LNCaP clone FGC (cell line): ENCODE measurements at regions not wholly inside any gene's neighbourhood (a gene's known extent, or its start where the extent isn't known, plus 50 kb on each side); places are given as distances from the start of the nearest gene placed in this dataset.

ENCODE experiments used
- DNase-seq: peaks from one replicate; pipeline ENCODE4 v3.0.0-alpha.2; 2011; ENCODE audit warnings: low read depth
- H3K4me3 ChIP-seq: 2 replicates; pipeline ENCODE4 v1.5.1; 2011; ENCODE audit warnings: mild to moderate bottlenecking, low read depth, low read length, control low read depth
- TF ChIP-seq, protein P1 (sequence below): IDR thresholded peaks from 2 replicates; pipeline ENCODE4 v1.5.1; 2012; ENCODE audit warnings: mild to moderate bottlenecking; ENCODE audit not compliant: control insufficient read depth, insufficient read depth; ENCODE audit errors: extremely low read depth

DNA sequence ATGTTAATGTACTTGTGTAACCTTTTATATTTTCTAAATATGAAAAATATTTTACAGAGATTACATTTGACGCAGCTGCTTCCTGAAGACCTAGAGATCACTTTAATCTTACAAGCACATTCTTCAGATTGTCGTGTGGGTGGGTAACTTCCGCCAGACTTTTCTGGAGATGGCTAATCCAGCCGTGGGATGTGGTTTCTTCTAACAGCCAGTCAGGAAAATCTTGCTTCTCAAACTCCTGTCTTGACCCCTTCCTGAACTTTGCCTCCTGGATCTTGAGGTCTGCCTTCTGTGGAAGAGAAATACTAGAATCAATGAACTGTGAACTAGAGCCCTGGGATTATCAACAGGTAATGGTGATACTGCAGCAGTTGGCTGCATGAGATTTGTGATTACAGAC is 401.6 kb upstream of the TNP1 start:
- TF ChIP-seq, protein P1, sequence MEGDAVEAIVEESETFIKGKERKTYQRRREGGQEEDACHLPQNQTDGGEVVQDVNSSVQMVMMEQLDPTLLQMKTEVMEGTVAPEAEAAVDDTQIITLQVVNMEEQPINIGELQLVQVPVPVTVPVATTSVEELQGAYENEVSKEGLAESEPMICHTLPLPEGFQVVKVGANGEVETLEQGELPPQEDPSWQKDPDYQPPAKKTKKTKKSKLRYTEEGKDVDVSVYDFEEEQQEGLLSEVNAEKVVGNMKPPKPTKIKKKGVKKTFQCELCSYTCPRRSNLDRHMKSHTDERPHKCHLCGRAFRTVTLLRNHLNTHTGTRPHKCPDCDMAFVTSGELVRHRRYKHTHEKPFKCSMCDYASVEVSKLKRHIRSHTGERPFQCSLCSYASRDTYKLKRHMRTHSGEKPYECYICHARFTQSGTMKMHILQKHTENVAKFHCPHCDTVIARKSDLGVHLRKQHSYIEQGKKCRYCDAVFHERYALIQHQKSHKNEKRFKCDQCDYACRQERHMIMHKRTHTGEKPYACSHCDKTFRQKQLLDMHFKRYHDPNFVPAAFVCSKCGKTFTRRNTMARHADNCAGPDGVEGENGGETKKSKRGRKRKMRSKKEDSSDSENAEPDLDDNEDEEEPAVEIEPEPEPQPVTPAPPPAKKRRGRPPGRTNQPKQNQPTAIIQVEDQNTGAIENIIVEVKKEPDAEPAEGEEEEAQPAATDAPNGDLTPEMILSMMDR = no peak
- no peak for DNase-seq
- no peak overlapping the region for H3K4me3 ChIP-seq

DNA sequence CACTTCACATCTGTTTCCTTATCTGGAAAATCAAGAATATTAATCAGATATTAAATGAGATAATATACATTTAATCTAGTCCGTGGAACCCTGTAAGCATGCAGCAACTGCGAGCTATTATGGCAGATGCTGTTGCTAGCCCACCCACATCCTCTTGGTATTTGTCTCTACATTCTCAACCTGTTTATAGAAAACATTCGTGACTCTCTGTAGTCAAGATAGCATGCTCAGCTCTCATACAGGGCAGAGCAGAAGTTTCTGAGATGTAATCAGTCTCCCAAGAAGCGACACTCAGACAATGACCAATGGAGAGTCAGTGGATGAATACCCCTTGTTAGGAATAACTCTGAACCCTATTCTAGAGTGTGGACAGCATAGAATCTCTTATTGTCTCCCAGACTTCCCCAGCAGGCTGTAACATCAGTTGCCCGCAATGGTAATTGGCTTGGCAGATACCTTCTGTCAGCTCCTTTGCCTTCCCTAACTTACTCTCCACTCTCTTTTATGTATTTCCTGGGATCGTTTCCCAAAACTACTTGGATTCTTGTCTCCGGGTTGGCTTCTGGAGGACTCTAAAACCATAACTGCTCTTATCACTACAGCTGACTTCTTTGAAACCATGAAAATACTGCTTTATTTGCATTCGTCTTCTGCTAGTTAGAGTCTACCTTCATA is 400.7 kb upstream of the TNP1 start:
- TF ChIP-seq, protein P1 = no peak
- no peak for DNase-seq
- H3K4me3 ChIP-seq = no peak overlapping the region

DNA sequence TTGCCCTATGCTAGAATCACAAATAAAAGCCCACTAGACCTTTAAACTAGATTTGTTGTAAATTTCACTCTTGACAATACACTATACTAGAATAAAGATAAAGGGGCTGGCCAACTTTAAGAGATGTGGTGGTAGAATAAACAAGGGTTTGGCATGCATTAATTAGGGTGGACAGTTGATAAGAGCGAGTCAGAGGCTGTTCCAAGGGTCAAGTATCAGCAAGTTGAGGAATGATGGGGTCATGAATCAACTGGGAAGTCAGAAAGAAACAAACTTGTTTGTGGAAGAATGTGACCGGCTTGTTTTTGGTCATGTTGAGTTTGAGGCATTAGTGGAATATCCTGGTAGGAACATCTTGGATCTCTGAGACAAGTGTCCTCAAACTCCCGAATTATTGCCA is 398.3 kb upstream of the TNP1 start:
- DNase-seq = no peak
- no peak overlapping the region for H3K4me3 ChIP-seq
- TF ChIP-seq, protein P1 = no peak

DNA sequence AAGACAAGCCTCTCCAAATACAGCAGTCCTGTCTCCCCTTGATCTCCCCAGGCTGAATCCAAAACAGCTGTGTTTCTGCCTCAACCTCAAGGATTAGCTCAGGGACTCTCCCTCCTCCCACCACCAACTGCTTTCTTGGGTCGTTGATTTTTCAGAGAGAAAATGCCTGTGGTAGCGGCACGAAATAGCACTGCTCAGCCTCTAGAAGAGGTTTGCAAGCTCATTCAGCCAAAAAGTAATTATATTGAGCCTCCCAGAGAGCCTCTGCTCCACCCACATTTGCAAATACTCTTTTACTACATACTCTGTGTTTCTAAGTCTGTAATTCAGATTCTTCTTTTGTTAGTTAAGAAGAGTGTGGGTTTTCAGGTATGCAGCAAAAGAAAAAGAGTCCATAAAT is 396.4 kb upstream of the TNP1 start:
- TF ChIP-seq, protein P1 = no peak
- H3K4me3 ChIP-seq = no peak overlapping the region
- DNase-seq = no peak

DNA sequence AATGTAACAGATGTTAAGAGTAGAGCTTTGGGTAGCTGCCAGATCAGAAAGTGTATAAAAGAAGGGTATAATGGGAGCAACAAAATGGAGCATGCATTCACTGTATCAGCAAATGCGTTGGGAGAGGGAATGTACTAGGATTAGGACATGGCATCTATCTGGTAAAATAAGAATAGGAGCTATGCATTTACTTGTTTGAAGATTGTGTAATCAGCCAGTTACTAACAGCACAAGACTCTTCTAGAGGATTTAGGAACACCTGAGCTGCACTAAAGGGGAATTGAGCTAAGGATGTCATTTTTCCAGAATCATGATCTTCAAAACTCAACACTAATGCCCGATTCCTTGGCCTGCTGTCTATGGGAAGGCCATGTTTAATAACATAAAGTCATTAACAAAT is 394.2 kb upstream of the TNP1 start:
- TF ChIP-seq, protein P1 = no peak

DNA sequence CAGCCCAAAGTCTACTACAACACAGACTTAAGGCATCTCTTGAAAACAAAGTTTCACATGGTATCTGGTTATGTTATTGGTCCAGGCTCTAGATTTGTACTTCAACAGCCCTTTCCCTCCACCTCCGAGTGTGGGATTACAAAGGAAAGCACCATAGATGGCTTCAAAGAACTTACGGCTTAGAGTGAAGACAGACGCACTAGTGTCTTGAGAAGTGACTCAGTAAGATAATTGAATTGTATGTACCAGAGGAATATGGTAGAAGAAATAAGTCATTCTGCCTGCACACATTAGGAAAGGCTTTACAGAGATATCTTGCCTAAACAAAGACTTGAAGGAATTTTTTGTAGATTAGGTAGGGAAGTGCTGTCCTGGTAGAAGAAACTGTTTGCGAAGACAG is 392.3 kb upstream of the TNP1 start:
- TF ChIP-seq, protein P1 = no peak
- DNase-seq = no peak
- H3K4me3 ChIP-seq = no peak overlapping the region

More for the DNA sequence above, 394.2 kb upstream of the TNP1 start:
- H3K4me3 ChIP-seq = no peak overlapping the region
- no peak for DNase-seq

DNA sequence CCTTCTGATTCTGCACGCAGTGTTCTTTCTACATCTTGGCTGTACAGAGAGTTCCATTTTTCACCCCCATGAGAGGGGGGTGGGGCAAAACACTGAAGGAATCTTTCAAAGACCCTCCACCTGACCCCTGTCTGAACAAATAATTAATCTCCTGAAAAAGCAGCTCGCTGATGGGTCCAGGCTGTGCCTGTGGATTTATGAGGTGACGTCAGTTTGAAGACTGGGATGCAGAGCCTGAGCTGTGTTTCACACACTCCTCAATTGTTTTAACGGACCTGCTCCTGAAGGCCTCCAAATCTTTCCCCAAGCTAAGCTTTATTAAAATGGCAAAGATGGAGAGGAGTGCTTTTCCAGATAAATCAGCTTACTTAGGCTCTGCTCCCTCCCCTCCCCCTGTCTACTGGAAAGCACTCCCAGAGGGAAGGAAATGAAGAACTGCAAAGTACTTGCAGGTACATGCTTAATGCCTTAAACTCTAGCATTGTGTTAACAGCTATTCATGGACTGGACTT is 390.2 kb upstream of the TNP1 start:
- DNase-seq = no peak
- TF ChIP-seq, protein P1 = no peak
- H3K4me3 ChIP-seq = no peak overlapping the region
